GM18909 (cell line): ENCODE measurements at regions not wholly inside any gene's neighbourhood (a gene's known extent, or its start where the extent isn't known, plus 50 kb on each side); places are given as distances from the start of the nearest gene placed in this dataset.
"Not testable (repeated sequence)": the region's sequence is repeated elsewhere in the genome, so short reads cannot be mapped to it uniquely, and the experiment has no call there.

Source experiments
- ATAC-seq: cut with Tn5 transposase; IDR thresholded peaks from one replicate; pipeline ENCODE4 v1.9.1; 2021; ENCODE audit warnings: mild to moderate bottlenecking; ENCODE audit not compliant: unreplicated experiment, poor library complexity

DNA sequence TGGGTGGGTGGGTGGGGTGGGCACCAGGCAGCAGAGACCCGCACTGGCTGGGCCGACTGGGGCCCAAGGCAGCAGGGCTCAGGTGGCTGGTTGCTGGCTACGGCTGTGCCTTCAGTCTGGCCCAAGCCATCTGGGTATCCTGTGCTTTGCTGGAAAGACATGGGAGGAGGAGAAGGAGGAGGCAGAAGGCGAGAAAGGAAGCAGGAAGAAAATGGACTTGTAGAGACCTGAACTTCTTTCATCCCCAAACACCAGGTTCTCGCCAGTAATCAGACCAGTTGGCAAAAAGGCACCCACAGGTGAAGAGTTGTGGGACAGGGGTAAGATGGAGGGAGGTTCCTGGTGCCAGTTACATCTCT lies 78.8 kb downstream of the IGLL1 start:
- no peak for ATAC-seq

DNA sequence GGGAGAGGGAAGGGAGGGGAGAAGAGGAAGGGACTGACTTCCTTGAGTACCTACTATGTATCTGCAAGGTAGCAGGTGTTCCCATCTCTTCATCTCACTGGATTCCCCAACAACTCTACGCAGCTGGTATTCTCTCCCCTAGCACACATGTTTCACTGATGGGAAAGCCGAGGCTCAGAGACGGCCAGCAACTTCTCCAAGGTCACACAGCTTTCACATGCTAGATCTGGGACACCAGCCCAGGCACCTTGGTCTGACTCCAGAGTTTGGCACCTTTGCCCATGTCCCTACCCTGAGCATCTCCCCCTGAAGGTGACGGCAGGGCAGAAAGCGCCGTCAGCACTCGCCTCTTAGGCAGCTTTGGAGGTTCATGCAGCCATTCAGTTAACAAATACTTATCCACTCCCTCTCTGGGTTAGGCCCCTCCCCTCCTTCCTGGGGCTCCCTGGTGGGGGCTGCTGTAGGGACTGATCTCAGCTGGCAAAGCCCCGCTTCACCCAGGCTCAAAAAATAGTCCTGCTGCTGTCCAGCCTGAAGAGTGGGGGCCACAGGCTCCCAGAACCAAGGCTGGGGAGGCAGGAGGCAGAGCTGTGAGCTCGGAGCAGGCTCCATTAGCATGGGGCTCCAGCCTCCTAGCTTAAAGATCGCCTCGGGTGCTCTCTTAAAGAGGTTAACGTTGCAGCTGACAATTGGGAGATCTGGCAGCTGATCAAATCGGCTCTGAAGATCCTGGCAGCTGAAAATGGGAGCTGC lies 79.4 kb downstream of the IGLL1 start:
- ATAC-seq = no peak

DNA sequence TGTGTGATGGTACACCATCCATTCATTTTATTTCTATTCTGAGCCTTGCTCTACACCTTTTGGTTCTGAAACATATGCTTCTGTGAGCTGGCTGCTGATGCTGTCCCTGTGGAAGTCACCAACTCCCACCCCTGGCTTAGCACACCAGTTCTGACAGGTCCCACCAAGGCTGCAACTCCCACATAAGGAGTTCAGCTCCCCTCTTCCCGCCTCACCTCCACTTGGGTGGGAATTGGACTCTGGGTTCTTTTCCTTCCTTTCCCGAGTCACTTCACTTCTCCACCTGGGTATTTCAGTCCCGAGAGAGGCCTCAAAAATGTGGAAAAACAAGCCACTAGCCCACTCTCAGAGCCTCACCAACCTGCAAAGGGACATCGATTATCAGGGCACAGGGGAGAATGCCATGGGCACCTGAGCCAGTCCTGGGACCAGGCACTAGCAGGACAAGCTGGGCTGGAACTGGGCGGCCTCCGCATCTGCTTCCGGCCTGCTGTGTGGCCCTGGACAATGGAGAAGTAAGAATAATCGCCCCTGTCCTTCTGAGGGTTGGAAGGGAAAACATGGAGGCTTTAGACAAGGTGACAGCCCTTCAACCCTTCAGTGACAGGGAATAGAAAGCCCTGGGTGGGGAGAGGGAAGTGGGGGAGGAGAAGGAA lies 80.1 kb downstream of the IGLL1 start:
- ATAC-seq = no peak

DNA sequence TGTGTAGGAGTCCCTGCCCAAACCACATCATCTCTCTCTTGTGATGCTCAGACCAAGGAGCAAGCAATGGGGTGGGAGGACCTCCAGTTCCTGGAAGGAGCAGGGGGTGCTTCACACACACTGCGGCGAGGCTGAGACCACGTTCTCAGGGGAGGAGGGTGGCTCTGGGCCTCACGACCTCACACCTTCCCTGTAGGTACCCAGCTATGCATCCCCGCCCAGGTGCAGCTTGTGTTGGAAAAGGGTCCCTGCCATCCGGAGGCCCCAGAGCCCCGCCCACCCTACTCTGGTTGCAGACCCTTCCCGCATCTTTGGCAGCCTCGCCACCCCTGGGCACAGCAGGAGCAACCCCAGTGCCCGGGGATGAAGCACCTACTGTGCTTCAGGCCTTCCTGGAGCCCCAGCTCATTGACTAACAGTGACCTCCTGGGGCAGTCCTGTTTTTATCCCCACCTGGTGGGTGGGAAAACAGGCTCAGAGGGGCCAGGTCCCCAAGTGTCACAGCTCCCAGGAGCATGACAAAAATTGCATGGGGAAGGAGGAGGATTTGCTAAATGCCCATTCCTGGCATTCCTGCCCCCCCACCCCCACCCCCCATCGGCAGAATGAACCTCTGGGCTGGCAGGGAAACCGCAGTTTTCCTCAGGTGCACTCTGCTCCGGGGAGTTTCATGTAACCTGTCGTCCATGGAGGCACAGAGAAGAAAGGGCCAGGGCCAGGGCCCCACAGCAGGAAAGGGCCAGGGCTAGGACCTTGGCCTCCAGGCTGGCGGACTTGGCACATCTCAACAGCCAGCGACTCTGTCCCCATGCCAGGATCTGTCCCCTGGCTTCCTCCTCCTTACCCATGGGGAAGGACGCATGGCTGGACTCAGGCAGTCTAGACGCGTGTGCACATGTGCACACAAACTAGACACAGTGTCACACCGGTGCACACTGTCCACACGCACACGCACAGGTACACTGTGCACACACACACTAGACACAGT lies 81.0 kb downstream of the IGLL1 start:
- ATAC-seq = no peak

DNA sequence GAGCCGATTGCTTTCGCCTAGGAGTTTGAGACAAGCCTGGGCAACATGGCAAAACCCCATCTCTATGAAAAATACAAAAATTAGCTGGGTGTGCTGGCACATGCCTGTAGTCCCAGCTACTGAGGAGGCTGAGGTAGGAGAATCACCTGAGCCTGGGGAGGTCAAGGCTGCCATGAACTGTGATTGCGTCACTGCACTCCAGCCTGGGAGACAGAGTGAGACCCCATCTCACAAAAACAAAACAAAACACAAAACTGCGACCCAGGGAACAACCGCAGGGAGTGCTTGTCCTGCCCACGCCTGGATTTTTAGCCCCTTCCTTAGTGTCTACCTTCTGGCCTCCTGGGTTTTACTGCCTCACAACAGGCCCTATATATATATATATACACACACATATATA lies 82.2 kb downstream of the IGLL1 start:
- not testable (repeated sequence) for ATAC-seq

DNA sequence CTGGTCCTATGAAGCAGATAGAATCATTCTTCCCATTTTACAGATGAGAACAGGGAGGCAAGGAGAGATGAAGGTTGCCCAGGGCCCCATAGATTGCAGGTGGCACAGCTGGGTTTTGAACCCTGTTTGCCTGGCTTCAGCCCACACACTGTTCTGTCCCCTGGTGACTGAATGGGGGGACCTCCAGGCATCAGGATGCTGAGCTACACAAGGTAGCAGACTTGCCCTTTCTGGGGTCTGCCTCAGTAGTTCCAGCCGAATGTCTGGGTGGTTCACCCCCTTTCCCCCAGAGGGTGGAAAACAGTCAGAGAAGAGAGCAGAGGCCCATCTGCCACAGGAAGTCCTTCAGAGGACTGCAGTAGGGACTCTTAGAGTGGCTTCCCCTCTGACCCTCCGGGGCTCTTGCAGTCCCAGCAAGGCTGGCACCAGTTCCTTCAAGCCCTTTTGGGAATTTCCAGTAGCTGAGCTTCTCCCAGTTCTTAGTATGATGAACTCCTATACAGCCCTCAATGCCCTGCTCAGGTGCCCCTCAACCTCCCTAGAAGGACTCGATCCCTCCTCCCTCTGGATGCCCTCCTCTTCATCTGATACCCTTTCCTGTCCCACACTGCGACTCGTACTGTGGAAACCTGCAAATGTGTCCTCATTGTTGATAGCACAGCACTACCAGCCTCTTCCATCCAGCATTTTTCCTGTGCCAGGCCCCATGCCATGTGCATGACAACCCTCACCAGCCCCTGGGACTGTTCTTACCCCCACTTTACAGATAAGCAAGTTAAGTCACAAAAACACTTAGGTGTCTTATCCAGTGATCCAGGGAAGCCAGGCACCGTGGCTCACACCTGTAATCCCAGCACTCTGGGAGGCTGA lies 82.8 kb downstream of the IGLL1 start:
- ATAC-seq = no peak

DNA sequence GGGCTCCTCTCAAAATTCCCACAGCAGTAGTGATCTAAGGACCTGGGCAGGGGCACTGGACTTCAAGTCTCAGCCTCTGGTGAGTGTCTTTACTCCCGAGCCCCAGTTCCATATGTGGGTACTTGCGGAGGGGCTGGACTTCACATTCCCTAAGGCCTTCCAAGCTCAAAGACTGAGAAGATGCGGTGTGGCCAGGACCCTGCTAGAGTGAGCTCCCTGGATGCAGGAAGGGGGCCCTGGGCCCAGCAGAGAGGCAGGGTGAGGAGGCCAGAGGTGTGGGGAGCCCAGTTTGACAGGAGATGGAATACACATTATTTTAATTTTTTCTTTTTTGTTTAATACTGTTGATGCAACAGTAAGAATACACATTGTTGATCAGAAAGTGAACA lies 83.7 kb downstream of the IGLL1 start:
- no peak for ATAC-seq

DNA sequence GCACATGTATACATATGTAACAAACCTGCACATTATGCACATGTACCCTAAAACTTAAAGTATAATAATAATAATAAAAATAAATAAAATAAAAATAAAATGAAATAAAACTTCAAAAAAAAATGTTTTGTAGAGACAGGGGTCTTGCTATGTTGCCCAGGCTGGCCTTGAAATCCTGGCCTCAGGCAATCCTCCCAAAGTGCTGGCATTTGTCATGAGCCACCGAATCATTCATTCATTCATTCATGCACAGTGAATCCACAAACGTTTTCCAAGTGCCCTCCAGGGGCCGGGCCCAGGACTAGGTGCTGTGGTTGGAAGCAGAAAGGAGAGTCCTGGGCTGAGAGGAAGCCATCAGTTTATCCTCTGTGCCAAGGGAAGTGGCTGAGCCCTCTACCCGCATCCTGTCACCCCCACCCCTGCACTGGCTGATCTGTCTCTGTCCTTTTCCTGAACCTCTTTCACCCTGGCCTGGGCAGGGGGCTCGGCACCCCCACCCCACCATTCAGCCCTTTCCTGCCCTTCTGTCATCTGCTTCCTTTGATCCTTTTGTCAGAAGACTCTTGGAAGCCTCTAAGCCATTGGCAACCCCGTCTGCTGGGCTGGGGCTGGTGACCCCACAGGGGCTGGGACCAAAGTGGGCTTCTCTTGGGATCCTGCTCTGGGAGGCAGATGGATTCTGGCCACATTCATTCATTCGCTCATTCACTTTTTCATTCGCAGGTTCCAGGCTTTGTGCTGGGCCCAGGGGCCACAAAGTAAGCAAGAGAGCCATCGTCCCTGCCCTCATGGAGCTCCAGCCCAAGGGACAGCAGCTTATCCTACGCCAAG lies 84.3 kb downstream of the IGLL1 start:
- ATAC-seq = no peak

DNA sequence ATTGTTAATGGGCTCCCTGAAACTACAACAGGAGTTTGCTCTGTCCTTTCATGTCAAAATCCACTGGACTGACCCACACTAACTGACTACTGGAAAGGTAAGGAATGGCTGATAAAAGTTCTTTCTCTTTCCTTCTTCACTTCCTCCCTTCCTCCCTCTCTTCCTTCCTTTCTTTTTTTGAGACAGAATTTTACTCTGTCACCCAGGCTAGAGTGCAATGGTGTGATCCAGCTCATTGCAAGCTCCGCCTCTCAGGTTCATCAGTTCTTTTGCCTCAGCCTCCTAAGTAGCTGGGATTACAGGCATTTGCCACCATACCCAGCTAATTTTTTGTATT lies 85.2 kb downstream of the IGLL1 start:
- no peak for ATAC-seq

DNA sequence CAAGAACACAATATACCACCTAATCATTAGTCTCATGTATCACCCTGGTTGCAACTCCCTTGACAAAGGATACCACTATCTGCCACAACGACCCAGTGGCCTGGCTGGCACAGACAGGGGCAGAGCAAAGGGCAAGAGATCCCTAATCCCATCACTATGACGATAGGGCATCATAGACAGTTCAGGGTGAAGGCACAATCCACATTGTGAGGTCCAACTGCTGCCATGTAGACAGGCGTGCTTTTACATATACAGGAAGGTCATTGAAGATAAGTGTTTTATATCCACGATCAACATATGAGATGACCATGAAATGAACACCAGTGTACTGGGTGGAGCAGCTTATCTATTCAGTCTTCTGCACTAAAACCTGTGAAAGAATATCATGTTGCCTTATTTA lies 94.6 kb downstream of the IGLL1 start:
- ATAC-seq = no peak

DNA sequence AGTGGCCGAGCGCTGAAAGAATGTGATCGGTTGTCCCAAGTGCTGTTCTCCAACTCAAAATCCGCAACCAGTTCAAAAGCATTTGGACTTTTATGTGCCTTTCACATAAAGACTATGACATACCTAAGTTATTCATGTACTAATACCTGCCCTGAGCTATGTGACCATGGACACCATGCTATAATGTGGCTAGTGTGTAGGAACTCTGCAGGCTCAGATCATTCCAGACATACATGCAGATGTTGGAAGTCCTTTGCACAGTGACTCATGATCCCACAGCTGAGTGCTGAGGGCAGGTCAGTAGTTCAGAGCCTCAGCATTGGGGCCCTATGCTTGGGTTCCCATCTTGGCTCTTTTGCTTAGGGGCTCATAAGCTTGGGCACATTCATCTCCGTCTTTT lies 95.4 kb downstream of the IGLL1 start:
- no peak for ATAC-seq

DNA sequence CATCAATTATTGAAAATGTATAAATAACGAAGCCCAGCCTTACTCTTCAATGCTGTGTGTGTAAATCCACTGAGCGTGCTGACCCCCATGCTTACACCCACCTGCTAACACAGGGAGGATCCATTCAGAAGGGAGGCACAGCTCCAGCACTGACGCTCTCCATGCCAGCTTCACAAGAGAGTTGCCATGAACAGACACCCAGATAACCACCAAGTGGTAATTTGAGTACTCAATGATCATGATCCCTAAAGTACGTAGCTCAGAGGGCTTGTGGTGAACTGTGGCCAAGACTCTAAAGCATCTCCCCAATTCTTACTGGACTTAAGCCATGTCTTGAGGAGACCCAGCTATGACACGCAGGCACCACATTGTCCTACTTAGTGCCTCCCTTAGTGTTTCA lies 98.7 kb downstream of the IGLL1 start:
- ATAC-seq = no peak

DNA sequence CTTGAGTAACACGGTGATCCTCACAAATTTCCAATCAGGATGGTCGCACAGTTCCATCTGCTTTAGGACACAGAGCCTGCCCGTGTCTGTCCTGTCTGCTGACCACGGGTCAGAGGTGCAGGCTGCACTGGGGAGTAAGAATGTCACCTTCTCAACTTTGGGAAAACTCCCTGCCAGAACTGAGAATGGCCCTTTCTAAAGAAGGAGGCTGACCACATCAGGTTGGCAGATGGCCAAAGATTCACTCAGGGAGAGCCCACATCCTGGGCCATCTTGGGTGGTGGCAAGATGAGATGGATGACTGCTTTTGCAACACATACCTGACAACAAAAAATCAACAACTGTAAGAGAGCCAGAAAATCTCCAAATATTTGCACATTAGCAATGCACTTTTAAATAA lies 101.9 kb downstream of the IGLL1 start:
- no peak for ATAC-seq

DNA sequence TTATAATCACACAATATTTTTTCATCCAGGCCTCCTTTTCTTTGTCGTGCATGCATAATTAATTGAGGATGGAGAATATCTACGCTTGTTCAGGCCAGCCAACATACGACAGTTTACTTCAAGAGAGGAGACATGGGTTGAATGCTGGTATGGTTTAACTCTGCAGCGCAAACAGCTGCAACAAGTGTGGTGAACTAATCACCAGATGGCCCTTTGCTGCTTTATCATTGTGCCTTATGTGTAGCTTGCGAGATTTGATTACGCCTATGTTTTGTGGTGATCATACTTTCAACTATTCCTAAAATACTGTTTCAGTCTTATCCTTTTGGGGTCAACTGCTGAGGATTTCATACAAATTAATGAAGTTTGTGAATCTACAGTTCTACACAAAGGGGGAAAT lies 105.6 kb downstream of the IGLL1 start:
- ATAC-seq = not testable (repeated sequence)

DNA sequence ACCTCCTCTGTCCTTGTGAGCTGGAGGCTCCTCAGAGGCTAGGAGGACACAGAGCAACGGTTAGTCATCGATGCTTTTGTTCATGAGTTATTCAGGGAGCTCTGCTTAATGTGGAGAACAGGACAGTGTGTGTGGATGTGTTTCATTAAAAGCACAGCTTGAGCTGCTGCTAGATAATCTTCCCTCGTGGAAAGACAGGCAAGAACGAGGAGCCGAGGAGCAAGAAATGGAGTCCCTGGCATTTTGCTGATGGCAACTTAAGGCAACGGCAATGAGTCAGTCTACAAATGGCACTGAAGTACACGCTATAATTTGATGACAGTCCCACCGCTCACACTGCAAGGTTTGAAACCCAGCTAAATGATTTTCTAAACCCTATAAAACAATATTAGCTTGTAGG lies 106.2 kb downstream of the IGLL1 start:
- ATAC-seq = no peak

DNA sequence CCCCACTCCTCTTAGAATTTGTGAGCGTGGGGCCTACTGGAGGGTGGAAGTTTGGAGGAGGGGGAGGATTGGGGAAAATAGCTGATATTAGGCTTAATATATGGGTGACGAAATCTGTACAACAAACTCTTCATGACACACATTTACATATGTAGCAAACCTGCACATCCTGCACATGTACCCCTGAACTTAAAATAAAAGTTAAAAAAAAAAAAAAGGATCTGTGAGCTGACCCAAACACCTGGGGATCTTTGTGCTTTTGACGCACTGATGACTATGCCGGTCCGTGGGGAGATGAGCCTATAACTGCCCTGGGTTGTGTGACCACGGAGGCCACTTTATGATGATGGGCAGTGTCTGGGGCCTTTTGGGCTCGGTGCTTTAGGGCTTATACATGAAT lies 107.7 kb downstream of the IGLL1 start:
- ATAC-seq = not testable (repeated sequence)

DNA sequence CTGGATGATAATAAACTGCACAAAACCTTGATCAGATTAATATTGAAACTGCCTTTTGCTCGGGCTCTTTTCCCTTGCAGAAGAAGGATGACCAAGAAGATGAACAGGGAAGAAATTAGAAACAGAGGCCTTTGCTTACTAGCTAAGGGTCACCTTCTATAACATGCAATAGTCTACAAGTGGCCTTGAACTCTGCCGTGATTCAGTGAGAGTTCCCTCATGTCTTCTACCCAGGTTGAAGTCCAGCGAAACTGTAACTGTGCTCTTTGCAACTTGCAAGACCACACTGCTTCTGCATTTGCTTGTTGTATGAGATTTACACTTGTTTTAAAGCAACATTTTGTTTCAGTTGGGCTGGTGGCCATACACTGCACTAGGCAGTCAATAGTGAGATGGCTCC lies 108.4 kb downstream of the IGLL1 start:
- no peak for ATAC-seq

DNA sequence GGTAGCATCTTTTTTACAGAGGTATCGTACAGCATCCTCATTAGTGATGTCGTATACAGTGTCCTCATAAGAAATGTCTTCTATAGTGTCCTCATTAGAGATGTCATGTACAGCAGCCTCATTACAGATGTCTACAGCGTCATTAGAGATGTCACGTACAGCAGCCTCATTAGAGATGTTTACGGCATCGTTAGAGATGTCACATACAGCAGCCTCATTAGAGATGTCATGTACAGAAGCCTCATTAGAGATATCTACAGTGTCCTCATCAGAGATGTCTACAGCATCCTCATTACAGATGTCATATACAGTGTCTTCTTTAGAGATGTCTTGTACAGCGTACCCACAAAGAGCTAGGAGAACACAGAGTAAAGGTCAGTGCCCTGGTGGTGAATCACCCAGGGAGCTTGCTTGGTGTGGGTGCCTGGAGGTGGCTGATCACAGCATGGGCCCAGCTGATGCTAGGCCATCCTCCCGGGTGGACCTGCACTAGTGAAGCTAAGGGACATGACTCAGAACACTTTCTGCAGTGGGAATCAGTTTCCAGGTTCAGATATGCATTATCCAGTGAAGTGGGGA lies 109.2 kb downstream of the IGLL1 start:
- no peak for ATAC-seq

DNA sequence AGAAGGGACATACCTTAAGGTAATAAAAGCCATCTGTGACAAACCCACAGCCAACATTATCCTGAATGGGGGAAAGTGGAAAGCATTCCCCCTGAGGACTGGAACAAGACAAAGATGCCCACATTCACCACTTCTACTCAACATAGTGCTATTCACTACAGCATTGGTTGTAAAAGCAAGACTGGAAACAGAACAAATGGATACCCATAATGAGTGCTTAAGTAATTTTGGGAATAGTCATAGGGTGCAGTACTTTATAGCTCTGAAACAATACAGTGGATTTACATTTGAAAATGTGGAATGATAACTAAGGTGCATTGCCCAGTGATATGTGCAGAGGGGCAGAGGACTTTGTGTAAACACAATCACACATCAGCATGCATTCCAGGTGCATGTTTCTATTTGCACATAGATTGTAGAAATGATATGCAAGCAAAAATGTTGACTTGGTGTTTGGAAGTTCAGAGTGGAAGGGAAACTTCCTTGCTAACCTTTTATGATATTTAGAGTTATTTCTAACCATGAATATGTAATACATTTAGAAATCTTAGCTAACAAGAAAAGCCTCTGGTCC lies 112.3 kb downstream of the IGLL1 start:
- ATAC-seq = no peak
